HG02623 (cell line): ENCODE measurements at regions not wholly inside any gene's neighbourhood (a gene's known extent, or its start where the extent isn't known, plus 50 kb on each side); places are given as distances from the start of the nearest gene placed in this dataset.
"Not testable (repeated sequence)": the region's sequence is repeated elsewhere in the genome, so short reads cannot be mapped to it uniquely, and the experiment has no call there.

Experiments used
- ATAC-seq: cut with Tn5 transposase; IDR thresholded peaks from one replicate; pipeline ENCODE4 v1.9.1; 2021; ENCODE audit warnings: moderate library complexity; ENCODE audit not compliant: unreplicated experiment

DNA sequence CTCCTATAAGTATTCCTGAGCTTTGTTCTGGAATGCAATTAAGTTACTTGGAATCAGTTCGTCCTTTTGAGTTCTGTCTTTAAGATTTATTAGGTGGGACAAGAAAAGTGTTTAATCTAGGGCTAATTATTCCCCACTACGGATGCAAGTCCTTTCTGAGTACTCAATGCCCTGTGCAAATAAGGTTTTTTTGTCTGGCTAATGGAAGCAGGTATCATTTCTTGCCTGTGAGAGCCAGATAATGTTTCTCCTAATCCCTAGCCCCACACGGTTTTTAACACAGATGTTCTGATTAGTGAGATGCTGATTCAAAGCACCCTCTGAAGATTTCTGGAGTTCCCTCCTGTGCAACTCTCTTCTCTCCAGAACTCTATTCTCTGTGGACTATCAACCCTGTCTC is 296.6 kb upstream of the PRICKLE1 start:
- no peak for ATAC-seq

DNA sequence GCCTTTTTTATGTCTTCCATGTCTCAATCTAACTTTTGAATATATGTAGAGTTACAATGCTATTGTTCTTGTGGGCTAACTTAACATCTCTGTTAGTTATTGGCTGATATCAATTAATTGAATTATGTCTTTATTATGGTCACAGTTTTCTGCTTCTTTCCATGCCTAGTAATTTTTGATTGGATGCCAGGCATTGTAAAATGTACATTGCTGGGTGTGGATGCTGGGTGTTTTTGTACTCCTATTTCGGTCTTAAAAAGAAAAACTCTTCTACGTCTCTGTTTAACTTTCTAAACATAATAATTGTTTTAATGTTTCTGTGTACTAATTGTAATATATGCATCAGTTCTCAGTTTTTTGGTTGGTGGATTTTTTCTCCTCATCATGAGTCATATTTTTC is 296.1 kb upstream of the PRICKLE1 start:
- no peak for ATAC-seq

DNA sequence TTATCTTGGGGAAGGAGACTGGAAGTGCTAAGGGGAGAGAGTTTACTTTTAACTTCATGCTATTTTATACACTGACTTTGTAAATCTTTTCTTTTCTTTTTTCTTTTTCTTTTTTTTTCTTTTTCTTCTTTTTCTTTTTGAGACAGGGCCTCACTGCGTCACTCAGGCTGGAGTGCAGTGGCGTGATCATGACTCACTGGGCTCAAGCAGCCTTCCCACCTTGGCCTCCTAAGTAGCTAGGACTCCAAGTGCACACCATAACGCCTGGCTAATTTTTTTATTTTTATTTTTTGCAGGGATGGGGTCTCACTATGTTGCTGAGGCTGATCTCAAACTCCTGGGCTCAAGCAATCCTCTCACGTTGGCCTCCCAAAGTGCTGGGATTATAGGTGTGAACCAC is 294.6 kb upstream of the PRICKLE1 start:
- no peak for ATAC-seq

GRCh38 chr12:42873401-42873800 is 283.9 kb upstream of the PRICKLE1 start:
- no peak for ATAC-seq

GRCh38 chr12:42871816-42872215 is 282.3 kb upstream of the PRICKLE1 start:
- ATAC-seq, result no peak

DNA sequence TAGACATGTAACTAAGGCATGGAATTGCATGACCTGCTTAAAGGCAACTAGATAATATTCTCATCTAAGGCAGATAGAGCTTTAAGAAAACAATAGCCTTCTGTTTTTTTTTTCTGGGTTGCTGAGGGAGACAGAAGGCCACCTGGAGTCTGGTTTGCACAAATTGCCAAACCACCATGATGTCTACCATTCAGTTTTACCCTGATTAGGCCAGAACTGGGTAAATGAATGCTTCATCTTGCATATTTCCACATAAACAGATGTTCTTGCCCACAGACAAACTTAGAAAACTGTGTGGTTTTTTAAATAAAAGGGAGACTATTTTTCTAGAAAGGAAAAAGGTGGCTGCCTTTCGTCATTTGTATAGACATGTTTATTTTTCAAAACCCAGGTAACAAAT is 278.7 kb upstream of the PRICKLE1 start:
- no peak for ATAC-seq

DNA sequence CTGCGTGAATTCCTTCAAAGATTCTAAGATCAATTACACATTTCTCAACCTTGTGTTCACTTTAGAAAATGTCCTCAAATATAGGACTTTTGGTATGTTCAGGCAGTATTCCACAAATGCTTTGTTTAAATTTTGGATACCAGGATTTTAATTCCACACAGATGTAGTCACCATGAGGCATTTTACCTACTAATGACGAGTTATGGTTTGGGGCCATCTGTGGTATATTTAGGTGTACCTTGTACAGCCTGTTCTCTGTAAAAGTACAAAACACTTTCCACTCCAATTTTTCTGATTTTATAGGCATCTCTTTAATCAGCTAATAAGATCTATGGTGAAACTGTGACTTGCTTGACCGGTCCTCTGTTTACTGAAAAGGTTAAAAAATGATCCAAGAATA is 275.7 kb upstream of the PRICKLE1 start:
- ATAC-seq, result no peak

DNA sequence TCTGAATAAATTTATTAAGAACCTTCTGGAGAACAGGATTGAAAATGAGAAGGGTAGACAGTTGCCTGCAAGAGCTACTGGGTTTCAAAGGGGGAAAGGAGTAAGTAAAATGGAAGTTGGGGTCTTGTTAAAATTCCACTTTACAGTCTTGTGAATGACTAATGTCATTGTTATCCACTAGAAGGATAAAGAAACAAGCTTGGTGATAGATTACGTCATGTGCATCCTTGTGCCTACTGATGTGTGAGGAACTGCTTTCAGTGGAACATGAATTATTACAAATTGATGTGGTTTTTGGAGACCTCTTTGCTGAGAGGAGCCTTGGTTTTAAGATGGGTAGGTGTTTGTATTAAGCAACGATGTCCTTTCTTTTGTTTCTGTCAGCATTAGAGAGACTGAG is 272.5 kb upstream of the PRICKLE1 start:
- ATAC-seq, result no peak

DNA sequence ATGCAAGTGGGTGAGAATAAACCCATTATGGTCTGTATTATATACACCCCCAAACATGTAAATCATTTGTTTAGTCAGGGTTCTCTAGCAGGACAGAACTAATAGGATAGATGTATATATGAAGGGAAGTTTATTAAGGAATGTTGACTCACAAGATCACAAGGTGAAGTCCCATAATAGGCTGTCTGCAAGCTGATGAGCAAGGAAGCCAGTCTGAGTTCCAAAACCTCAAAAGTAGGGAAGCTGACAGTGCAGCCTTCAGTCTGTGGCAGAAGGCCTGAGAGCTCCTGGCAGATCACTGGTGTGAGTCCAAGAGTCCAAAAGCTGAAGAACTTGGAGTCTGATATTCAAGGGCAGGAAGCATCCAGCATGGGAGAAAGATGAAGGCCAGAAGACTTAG is 270.8 kb upstream of the PRICKLE1 start:
- ATAC-seq, result not testable (repeated sequence)

DNA sequence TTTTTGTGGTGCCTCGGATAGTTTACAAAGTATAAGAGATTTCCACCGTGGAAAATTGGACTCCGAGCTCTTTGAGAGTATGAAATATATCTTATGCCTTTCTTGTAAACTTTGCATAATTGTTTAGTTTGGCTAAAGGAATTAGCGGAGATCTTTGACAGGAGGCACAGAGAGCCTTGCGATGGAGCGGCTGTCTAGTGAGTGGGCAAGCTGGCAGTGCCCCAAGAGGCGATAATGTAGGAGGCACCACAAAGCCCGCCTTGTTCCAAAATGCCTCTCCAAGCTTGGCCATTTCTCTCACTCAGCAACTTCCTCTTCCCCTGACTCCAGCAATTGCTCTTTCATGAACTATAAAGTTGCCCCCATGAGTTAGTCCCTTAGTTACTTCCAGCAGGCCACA is 270.1 kb upstream of the PRICKLE1 start:
- ATAC-seq, result no peak

DNA sequence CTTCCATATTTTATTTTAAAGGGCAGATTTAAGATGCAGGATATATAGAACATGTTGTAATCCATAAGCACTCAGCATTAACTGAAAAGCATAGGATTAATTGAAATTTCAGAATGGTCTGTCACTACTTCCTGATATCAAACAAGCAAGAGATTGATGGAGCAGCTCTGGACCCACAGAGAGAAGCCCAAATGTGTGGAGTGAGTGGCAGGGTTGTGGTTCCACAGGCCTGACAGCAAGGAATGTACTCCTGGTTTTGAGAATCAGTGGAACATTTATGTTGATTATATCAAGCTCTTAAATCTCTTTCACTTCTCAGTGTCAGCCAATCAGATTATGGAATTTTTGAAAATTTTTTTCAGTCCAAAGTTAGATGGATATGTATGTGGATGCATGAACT is 267.6 kb upstream of the PRICKLE1 start:
- ATAC-seq, result no peak

DNA sequence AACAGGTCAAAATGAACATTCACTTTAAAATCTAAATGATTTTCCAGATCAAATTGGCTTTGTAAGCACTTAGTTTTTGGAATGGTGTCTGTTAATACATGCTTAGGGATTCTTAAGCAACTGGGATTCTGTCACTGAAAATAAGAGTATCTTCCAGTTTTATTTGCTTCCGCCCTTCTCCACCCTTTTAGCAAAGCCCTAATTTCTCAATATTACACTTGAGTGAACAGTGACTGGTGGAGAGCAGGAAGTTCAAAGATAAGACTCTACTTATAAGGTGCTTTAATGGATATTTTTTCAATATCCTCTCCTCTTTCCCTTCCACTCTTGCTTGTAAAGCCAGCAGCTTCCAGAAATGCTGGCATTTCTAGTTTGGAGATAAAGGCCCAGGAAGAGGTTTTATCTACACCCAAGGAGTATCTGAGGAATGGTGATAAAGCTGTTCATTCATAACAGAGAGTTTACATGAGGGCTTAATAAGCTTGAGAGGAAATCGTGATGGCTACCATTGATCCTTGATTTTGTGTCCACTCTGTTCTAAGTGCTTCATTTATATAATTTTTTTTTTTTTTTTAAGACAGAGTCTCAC is 265.9 kb upstream of the PRICKLE1 start:
- no peak for ATAC-seq

- no peak for ATAC-seq
These were observed 265.3 kb upstream of the PRICKLE1 start for GRCh38 chr12:42854826-42855225.

DNA sequence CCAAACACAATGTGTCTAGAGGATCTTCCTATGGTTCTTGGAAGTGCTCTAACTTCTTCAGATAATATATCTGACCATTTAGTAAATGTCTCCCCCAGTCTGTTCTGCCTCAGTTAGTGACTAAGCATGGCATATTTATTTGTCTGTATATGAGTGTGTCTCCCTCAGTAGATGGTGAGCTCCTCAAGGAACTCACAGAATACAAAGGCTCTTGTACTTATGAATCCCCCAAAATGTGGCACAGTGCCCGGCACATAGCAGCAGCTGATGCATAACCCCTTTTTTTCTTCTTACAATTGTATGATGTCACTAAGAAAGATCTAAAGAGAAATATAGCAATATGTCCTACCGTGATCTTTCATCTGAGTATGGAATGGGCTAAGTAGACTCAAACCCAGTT is 264.7 kb upstream of the PRICKLE1 start:
- ATAC-seq, result no peak

- no peak for ATAC-seq
These were observed 264.0 kb upstream of the PRICKLE1 start for GRCh38 chr12:42853370-42854140.

DNA sequence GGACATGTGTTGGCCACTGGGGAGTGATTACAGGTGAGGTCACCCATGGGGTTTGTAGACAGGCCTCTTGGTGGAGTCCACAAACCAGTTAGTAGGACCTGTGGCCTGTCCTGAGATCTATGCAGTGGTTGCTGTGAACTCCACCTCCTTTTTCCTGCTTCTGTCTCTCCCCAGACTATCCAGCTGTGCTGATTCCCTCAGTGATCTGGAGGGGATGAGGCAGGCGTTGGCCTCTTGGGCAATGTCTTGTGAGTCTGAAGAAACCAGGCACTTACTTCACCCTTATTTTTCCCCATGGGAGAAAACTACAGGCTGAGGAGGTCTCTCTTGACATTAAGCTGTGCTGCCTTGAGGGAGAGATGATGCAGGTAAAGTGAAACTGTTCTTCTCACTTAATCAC is 257.2 kb upstream of the PRICKLE1 start:
- ATAC-seq, result no peak

DNA sequence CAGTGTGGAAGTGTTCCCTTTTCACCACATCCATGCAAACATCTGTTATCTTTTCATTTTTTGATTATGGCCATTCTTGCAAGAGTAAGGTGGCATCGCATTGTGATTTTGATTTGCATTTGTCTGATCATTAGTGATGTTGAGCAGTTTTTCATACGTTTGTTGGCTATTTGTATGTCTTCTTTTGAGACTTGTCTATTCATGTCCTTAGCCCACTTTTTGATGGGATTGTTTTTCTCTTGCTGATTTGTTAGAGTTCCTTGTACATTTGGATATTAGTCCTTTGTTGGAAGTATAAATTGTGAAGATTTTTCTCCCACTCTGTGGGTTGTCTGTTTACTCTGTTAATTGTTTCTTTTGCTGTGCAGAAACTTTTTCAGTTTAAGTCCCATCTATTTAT is 244.5 kb upstream of the PRICKLE1 start:
- no peak for ATAC-seq

DNA sequence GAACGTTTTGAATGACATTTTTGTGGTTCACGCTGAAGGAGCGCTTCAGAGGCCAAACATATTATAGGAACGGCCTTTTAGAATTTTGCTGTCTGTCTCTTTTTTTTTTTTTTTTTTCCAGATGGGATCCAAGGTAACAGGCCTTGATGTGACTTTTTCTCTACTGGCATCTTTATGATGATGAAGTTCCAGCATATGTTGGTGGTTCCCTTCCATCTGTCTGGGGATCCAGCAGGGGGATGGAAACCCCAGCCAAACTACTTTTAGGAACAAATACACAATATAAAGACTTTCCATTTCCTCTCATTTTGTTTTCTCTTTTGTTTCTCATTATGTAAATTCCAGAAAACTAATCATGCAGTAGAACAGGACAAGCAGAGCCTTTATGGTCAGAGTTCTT is 239.3 kb upstream of the PRICKLE1 start:
- no peak for ATAC-seq

GRCh38 chr12:42824327-42824726 is 234.8 kb upstream of the PRICKLE1 start:
- no peak for ATAC-seq

- ATAC-seq, result no peak
These were observed 234.1 kb upstream of the PRICKLE1 start for GRCh38 chr12:42823679-42824078.

DNA sequence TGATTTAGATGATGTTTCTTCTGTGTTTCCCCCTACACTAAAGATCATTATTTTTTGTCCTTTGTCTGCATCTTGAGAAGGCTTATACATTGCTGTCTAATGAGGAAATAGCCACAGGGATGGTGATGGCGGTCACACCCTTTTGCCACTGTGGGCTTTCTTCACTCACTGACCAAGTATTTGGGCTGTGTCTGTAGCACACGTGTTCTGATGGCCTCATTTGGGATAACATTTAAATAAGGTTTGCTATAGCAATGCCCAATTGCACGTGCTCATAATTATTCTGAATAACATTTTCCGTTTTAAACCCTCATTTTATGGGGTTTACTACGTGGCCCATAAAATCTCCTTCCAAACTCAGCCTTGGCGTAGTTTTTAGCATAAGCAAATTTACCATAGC is 230.3 kb upstream of the PRICKLE1 start:
- ATAC-seq, result no peak

DNA sequence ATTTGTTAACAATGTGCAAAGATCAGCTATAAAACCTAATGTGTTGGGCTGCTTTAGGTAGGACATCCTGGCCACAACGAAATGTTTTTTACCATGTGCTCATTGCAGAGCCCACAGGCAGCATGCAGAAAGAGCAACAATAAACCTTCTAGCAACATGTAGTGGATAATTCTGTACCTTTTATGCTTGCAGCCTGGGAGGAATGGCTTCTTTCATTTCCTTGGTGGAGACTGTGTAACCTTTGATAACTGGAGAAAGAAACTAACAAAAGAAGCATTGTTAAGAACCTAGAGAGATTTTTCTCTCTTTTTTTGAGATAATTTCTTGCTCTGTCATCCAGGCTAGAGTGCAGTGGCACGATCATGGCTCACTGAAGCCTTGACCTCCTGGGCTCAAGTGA is 225.5 kb upstream of the PRICKLE1 start:
- no peak for ATAC-seq

DNA sequence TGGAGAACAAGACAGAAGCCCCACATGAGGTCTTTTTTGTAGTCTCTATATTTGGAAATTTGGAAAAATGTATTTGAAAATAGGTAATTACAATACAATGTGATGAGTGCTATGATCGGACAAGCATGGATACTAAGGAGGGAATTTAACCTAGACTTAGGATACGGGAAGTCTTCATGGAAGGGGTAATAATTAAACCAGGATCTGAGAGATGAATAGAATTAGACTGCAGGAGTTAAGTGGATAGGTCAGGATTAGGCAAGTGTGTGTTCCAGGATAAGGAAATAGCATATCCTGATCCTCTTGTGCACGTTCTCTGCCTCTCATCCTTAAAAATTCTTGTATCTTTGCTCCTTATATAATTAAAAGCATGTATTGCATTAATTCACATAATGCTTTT is 223.3 kb upstream of the PRICKLE1 start:
- no peak for ATAC-seq
